Immature natural killer cell (primary cell): ENCODE measurements at regions not wholly inside any gene's neighbourhood (a gene's known extent, or its start where the extent isn't known, plus 50 kb on each side); places are given as distances from the start of the nearest gene placed in this dataset.
A peak's percentile ranks its signal among the peaks of the same experiment; 100 is the strongest.
"Not testable (repeated sequence)": the region's sequence is repeated elsewhere in the genome, so short reads cannot be mapped to it uniquely, and the experiment has no call there.

Experiments
- DNase-seq, 3 donors: peaks; one replicate each; pipeline ENCODE4 v3.0.0; 2022; ENCODE audit warnings: mixed read lengths in 1 of 3
- H3K27ac Mint-ChIP-seq, 6 donors: one replicate each; pipeline ENCODE4 v1.8.0; 2020; ENCODE audit warnings: mixed read lengths in 6 of 6, mild to moderate bottlenecking in 5 of 6, inconsistent platforms in 4 of 6, moderate library complexity in 3 of 6
- H3K27me3 Mint-ChIP-seq, 3 donors: one replicate each; pipeline ENCODE4 v1.8.0; 2020 to 2021; ENCODE audit warnings: low read depth in 3 of 3, mild to moderate bottlenecking in 3 of 3, mixed read lengths in 3 of 3, moderate library complexity in 3 of 3, inconsistent platforms in 1 of 3
- H3K36me3 Mint-ChIP-seq, 3 donors: one replicate each; pipeline ENCODE4 v1.8.0; 2020; ENCODE audit warnings: mixed read lengths in 3 of 3, inconsistent platforms in 2 of 3, mild to moderate bottlenecking in 2 of 3
- H3K4me1 Mint-ChIP-seq, 2 donors: one replicate each; pipeline ENCODE4 v1.8.0; 2020; ENCODE audit warnings: inconsistent platforms in 2 of 2, mild to moderate bottlenecking in 2 of 2, mixed read lengths in 2 of 2, moderate library complexity in 1 of 2
- H3K4me3 Mint-ChIP-seq, 5 donors: one replicate each; pipeline ENCODE4 v1.8.0; 2020; ENCODE audit warnings: mild to moderate bottlenecking in 5 of 5, mixed read lengths in 5 of 5, inconsistent platforms in 3 of 5, moderate library complexity in 3 of 5
- H3K9me3 Mint-ChIP-seq, 6 donors: one replicate each; pipeline ENCODE4 v1.8.0; 2020; ENCODE audit warnings: mild to moderate bottlenecking in 6 of 6, mixed read lengths in 6 of 6, inconsistent platforms in 4 of 6, moderate library complexity in 3 of 6

DNA sequence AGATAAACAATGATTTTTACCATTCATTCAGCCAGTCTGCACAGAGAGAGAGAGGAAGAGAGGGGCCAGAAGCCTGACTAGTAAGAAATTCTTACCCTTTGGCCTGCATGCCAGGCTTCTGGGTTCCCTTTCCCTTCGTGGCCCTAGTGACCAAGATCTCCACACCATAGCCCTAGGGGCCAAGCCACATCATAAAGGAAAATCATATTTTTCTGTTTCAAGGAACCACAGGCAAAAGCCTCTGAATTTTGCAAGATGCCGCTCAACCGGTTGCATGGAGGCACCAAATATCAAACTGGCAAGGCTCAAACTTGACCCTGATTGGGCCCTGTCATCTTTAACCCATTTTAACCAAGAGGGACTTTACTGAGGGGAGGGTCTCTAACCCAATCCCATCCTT is 103.1 kb upstream of the SOX13 start:
- H3K9me3 Mint-ChIP-seq = peaks cover 0 to 9% (median 0%) of the 10 kb centered on the region in 6 donors
- H3K36me3 Mint-ChIP-seq = no peaks in the 10 kb centered on the region
- H3K27ac Mint-ChIP-seq = no peak overlapping the region
- H3K4me1 Mint-ChIP-seq = no peaks in the 10 kb centered on the region
- DNase-seq = no peak
- peaks cover 0 to 8% (median 0%) of the 10 kb centered on the region in 3 donors for H3K27me3 Mint-ChIP-seq
- no peak overlapping the region for H3K4me3 Mint-ChIP-seq

DNA sequence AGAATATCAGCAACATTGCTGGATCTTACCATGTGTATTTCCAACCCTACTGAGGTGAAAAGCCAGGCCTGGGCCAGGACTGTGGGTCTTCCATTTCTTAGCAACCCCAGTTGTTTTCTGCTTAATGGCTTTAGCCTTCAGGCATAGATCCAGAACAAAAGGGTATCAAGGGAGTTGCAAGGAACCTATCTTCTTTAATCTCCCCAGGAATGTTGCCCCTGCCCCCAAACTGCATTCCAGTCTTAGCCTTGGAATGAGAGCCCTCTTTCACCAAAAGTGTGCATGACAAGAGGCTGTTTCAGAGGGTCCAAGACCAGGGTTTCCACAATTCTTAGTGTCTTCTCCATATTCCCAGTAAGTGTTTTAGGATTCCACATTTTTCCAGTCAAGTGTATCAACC is 87.9 kb upstream of the SOX13 start:
- H3K4me1 Mint-ChIP-seq = peaks cover 2 to 4% of the 10 kb centered on the region in 2 donors
- H3K36me3 Mint-ChIP-seq = peaks cover 0 to 4% (median 0%) of the 10 kb centered on the region in 3 donors
- H3K27ac Mint-ChIP-seq = no peak overlapping the region
- DNase-seq = no peak
- H3K4me3 Mint-ChIP-seq = no peak overlapping the region
- H3K9me3 Mint-ChIP-seq = no peaks in the 10 kb centered on the region
- H3K27me3 Mint-ChIP-seq = peaks cover 2 to 6% (median 2%) of the 10 kb centered on the region in 3 donors

DNA sequence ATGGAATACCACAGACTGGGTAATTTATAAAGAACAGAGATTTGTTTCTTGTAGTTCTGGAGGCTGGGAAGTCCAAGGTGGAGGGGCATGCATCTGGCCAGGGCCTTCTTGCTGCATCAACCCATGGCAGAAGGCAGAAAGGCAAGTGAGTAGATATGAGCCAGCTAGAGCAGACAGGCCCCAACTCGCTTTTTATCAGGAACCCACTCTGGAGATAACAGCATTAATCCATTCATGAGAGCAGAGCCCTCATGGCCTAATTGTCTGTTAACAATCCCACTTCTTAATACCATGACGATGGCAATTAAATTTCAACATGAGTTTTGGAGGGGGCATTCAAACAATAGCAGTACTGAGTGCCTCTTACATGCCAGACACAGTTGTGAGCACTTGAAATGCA is 87.2 kb upstream of the SOX13 start:
- DNase-seq = no peak
- Mint-ChIP-seq H3K4me3 (no peak overlapping the region), H3K27ac (no peak overlapping the region), H3K36me3 (peaks cover 0 to 4% (median 0%) of the 10 kb centered on the region in 3 donors), H3K4me1 (peaks cover 7 to 11% of the 10 kb centered on the region in 2 donors), H3K27me3 (peaks cover 2 to 6% (median 5%) of the 10 kb centered on the region in 3 donors), H3K9me3 (peaks cover 0 to 2% (median 0%) of the 10 kb centered on the region in 6 donors)

DNA sequence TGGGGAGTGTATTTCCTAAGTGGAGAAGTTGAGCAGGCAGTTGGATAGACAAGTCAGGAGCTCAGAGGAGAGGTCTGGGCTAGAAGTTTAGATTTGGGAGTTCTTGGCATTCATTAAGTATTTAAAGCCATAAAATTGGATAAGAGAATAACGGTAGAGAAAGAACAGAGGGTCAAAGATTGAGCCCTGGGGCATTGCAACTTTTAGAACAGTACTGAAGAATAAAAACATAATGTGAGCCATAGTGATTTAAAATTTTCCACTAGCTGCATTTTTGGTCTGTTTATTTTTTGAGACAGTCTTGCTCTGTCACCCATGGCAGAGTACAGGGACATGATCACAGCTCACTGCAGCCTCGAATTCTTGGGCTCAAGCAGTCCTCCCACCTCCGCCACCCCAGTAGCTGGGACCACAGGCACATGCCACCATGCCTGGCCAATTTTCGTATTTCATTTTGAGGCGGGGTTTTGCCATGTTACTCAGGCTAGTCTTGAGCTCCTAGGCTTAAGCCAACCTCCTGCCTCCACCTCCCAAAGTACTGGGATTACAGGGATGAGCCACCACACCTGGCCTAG is 85.9 kb upstream of the SOX13 start:
- H3K27me3 Mint-ChIP-seq = peaks cover 2 to 6% (median 4%) of the 10 kb centered on the region in 3 donors
- H3K4me1 Mint-ChIP-seq = peaks cover 10 to 18% of the 10 kb centered on the region in 2 donors
- H3K27ac Mint-ChIP-seq = no peak overlapping the region
- no peak overlapping the region for H3K4me3 Mint-ChIP-seq
- no peak for DNase-seq
- peaks cover 0 to 2% (median 0%) of the 10 kb centered on the region in 6 donors for H3K9me3 Mint-ChIP-seq
- peaks cover 0 to 2% (median 0%) of the 10 kb centered on the region in 3 donors for H3K36me3 Mint-ChIP-seq

DNA sequence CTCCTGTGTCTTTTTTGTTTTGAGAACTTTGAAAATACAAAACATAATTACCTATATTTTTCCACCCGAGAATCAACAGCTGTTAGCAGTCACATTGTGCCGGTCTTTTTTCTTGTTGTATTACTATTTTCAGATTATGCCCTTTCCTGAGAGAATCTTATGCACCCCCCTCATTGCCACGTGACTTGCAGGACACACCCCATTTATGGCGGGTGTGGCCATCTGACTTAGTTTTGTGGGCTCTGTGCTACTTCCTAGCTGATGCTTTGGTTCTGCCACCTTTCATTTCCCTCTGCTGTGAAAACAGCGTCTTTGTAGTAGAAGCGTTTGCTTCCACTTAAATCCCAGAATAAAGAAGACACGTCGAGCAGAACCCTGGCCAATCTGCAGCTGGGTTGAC is 82.8 kb upstream of the SOX13 start:
- H3K36me3 Mint-ChIP-seq = no peaks in the 10 kb centered on the region
- H3K4me3 Mint-ChIP-seq = peak overlapping the region; percentile 50 to 61 (median 58)
- H3K4me1 Mint-ChIP-seq = peaks cover 10 to 18% of the 10 kb centered on the region in 2 donors
- H3K27ac Mint-ChIP-seq = peak overlapping the region; percentile 38 to 82 (median 64)
- DNase-seq = peak; percentile 11 to 24 (median 18)
- peaks cover 3 to 8% (median 6%) of the 10 kb centered on the region in 3 donors for H3K27me3 Mint-ChIP-seq
- peaks cover 0 to 2% (median 0%) of the 10 kb centered on the region in 6 donors for H3K9me3 Mint-ChIP-seq

DNA sequence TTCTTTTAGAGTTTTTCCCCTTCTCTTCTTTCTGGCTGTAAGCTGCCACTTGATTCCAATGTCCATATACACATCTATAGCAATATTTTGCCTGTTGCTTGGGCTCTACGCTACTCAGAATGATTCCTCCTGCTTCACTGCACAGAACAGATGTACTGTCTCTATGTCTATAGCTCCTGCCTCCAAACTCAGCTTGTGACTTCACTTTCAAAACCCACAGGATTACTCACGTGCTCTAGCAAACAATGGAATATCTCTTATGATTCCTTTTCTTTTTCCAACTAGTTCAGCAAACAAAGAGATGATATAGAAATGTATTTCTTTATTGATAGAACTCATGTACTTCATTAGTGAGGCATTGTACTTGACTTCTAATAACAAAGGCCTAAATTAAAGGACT is 80.5 kb upstream of the SOX13 start:
- H3K4me1 Mint-ChIP-seq = peaks cover 10 to 18% of the 10 kb centered on the region in 2 donors
- peaks cover 0 to 2% (median 0%) of the 10 kb centered on the region in 6 donors for H3K9me3 Mint-ChIP-seq
- no peaks in the 10 kb centered on the region for H3K36me3 Mint-ChIP-seq
- peaks cover 3 to 9% (median 9%) of the 10 kb centered on the region in 3 donors for H3K27me3 Mint-ChIP-seq
- no peak overlapping the region for H3K4me3 Mint-ChIP-seq
- DNase-seq = no peak
- H3K27ac Mint-ChIP-seq = peak overlapping the region in 1 of 6 donors; percentile 7

DNA sequence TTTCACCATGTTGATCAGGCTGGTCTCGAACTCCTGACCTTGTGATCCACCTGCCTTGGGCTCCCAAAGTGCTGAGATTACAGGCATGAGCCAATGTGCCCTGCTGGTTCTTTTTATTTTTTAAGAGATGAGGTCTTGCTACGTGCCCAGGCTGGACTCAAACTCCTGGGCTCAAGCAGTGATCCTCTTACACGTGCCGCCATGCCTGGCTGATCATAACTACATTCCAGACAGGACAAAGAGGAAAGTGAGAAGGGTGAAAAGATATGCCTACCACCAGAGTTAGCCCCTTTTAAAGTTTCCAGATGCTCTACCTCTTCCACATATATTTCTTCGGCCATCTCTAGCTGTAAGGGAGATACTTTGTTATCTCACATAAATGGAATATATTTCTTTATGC is 79.7 kb upstream of the SOX13 start:
- Mint-ChIP-seq H3K36me3 (no peaks in the 10 kb centered on the region), H3K27ac (no peak overlapping the region), H3K4me3 (no peak overlapping the region), H3K27me3 (peaks cover 3 to 9% (median 9%) of the 10 kb centered on the region in 3 donors), H3K4me1 (peaks cover 10 to 18% of the 10 kb centered on the region in 2 donors), H3K9me3 (peaks cover 0 to 2% (median 0%) of the 10 kb centered on the region in 6 donors)
- no peak for DNase-seq

DNA sequence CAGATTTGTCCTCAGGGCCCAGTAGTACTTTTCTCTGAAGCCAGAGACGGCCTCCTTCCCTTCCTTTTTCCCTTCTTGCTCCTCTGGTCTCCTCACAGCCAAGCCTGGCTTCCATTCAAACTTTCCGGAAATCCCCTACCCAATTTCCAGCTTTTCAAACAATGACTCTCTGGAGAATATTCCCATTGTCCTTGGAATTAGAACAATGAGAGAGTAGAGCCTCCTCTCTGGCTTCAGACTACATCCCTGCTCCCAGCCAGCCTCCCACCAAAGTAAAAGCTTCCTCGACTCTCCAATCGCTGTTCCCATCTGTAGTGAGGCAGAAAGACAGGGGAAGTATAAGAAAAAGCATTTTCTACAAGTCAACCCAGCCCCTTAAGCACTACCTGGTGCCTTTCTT is 77.7 kb upstream of the SOX13 start:
- H3K27ac Mint-ChIP-seq = no peak overlapping the region
- peaks cover 10 to 13% of the 10 kb centered on the region in 2 donors for H3K4me1 Mint-ChIP-seq
- H3K9me3 Mint-ChIP-seq = peaks cover 0 to 1% (median 0%) of the 10 kb centered on the region in 6 donors
- H3K36me3 Mint-ChIP-seq = no peaks in the 10 kb centered on the region
- H3K4me3 Mint-ChIP-seq = no peak overlapping the region
- no peak for DNase-seq
- peaks cover 3 to 9% (median 8%) of the 10 kb centered on the region in 3 donors for H3K27me3 Mint-ChIP-seq

DNA sequence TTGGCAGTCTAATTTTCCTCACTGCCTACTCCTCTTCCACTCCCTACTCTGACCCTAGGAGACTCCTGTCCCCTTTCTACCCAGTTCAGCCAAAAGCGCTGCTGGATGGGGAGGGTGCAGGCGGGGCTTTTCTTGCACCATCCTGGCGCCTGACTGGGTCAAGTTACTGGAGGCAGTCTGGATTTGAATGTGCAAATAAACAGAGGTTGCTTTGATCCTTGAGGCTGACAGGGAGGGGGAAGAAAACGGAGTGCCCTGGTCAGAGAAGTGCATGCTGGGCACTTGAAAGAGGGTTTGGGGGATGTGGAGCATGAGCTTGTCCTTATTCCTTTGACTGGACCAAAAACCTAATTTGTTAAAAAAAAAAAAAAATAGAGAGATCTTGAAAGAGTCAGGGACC is 76.8 kb upstream of the SOX13 start:
- Mint-ChIP-seq H3K4me1 (peaks cover 11 to 16% of the 10 kb centered on the region in 2 donors), H3K27me3 (peaks cover 3 to 9% (median 8%) of the 10 kb centered on the region in 3 donors), H3K27ac (no peak overlapping the region), H3K9me3 (peaks cover 0 to 1% (median 0%) of the 10 kb centered on the region in 6 donors), H3K4me3 (no peak overlapping the region), H3K36me3 (peaks cover 0 to 6% (median 0%) of the 10 kb centered on the region in 3 donors)
- no peak for DNase-seq

DNA sequence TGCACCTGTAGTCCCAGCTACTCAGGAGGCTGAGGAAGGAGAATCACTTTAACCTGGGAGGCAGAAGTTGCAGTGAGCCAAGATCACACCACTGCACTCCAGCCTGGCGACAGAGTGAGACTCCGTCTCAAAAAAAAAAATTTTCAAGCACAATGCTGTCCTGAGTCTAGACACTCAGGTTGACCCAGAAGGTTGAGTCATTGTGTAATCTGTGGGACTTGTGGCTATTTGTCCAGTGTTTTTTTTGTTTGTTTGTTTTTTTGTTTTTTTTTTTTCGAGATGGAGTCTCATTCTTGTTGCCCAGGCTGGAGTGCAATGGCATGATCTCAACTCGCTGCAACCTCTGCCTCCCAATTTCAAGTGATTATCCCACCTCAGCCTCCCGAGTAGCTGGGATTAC is 74.3 kb upstream of the SOX13 start:
- H3K4me3 Mint-ChIP-seq, DNase-seq, H3K27me3 Mint-ChIP-seq, H3K36me3 Mint-ChIP-seq, H3K9me3 Mint-ChIP-seq, H3K27ac Mint-ChIP-seq: not testable (repeated sequence)
- peaks cover 12 to 13% of the 10 kb centered on the region in 2 donors for H3K4me1 Mint-ChIP-seq

DNA sequence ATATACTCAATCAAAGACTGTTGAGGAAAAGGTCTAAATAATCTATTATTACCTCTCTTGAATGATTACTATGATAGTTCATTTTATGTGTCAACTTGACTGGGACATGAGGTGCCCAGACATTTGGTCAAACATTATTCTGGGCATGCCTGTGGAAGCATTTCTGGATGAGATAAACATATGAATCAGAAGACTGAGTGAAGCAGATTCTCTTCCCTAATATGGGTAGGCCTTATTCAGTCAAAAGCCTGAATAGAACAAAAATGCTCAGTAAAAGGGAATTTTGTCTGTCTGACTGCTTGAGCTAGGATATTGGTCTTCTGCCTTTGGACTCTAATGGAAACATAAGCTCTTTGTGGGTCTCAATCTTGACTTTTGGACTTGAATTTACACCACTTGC is 73.3 kb upstream of the SOX13 start:
- Mint-ChIP-seq H3K4me1 (peaks cover 12 to 13% of the 10 kb centered on the region in 2 donors), H3K27ac (peak overlapping the region in 1 of 6 donors; percentile 27), H3K27me3 (peaks cover 0 to 9% (median 7%) of the 10 kb centered on the region in 3 donors), H3K9me3 (peaks cover 0 to 1% (median 0%) of the 10 kb centered on the region in 6 donors), H3K4me3 (no peak overlapping the region), H3K36me3 (peaks cover 0 to 6% (median 0%) of the 10 kb centered on the region in 3 donors)
- no peak for DNase-seq

DNA sequence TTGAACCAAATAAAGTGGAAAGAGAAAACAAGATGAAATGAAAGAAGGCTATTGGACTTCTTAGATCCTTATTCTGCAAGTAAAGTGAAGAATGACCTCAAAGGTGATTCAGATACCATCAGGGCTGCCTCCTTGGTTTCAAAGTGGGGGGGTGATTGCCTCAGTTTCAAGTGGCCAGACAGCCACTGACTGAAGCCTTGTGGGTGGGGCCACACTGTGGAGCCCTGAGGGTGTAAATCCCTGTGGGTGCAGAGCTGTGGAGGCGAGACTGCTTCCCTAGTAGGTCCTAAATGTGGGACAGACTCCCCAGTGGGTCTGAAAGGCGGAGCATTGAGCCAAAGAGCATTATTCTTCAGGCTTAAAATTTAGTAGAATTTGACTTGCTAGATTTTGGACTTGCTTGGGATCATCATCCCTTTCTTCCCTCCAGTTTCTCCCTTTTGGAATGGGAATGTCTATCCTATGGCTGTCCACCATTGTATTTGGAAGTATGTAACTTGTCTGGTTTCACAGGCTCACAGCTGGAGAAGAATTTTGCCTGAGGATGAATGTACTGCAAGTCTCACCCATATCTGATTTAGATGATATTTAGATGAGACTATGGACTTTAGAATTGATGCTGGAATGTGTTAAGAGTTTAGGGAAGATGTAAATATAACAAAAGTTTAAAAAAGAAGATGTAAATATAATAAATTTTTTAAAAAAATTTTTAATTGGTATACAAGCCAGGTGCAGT is 71.6 kb upstream of the SOX13 start:
- no peak for DNase-seq
- Mint-ChIP-seq H3K36me3 (peaks cover 0 to 6% (median 0%) of the 10 kb centered on the region in 3 donors), H3K27ac (peak overlapping the region in 4 of 6 donors; percentile 18 to 71 (median 42)), H3K4me1 (peaks cover 12 to 13% of the 10 kb centered on the region in 2 donors), H3K9me3 (peaks cover 0 to 1% (median 0%) of the 10 kb centered on the region in 6 donors), H3K4me3 (peak overlapping the region in 2 of 5 donors; percentile 41), H3K27me3 (peaks cover 0 to 7% (median 2%) of the 10 kb centered on the region in 3 donors)

DNA sequence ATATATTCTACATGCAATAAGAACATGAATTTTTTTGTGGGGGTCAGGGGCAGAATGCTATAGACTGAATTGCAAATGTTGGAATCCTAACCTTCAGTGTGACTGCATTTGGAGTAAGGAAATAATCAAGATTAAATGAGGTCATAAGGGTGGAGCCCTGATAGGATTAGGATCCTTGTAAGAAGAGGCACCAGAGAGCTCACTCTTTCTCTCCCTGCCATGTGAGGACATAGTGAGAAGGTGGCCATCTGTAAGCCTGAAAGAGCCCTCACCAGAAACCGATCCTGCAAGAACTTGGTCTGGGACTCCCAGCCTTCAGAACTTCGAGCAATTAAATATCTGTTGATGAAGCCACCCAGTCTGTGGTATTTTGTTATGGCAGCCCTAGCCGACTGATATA is 70.3 kb upstream of the SOX13 start:
- Mint-ChIP-seq H3K9me3 (peaks cover 0 to 1% (median 0%) of the 10 kb centered on the region in 6 donors), H3K36me3 (peaks cover 0 to 6% (median 0%) of the 10 kb centered on the region in 3 donors), H3K27me3 (peaks cover 0 to 7% (median 0%) of the 10 kb centered on the region in 3 donors), H3K27ac (no peak overlapping the region), H3K4me3 (no peak overlapping the region), H3K4me1 (peaks cover 12 to 13% of the 10 kb centered on the region in 2 donors)
- DNase-seq = no peak

DNA sequence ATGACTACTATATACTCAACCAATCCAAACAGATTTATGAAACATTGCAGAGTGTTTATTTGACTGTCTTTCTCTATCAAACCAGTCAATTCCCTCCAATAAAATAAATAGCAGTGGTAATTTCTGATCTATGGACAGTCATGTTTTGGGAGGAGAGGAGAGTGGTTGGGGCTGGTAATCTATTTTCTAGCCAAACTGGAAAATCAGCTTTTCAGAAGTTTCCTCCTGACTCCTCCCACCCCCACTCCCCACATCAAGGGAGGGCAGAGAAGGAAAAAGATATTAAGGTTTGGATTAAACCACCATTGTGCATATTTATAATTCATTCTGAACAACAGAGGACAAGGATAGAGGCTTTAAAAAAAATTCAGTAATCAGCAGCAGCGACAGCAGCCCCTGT is 69.4 kb upstream of the SOX13 start:
- H3K9me3 Mint-ChIP-seq = peaks cover 0 to 1% (median 0%) of the 10 kb centered on the region in 6 donors
- H3K27me3 Mint-ChIP-seq = peaks cover 0 to 8% (median 0%) of the 10 kb centered on the region in 3 donors
- DNase-seq = no peak
- peaks cover 12 to 13% of the 10 kb centered on the region in 2 donors for H3K4me1 Mint-ChIP-seq
- H3K27ac Mint-ChIP-seq = no peak overlapping the region
- H3K4me3 Mint-ChIP-seq = no peak overlapping the region
- peaks cover 0 to 6% (median 0%) of the 10 kb centered on the region in 3 donors for H3K36me3 Mint-ChIP-seq
